HL-60 (cell line): ENCODE measurements at regions not wholly inside any gene's neighbourhood (a gene's known extent, or its start where the extent isn't known, plus 50 kb on each side); places are given as distances from the start of the nearest gene placed in this dataset.

Experiments used
- DNase-seq, 2 experiments: peaks; one replicate each; pipeline ENCODE4 v3.0.0-alpha.2; 2010 to 2020; ENCODE audit warnings: low read depth in 1 of 2, low spot score in 1 of 2
- H3K27ac ChIP-seq: fragments of 250-450 bp; sonication (Bioruptor Pico); replicated peaks from 2 replicates; pipeline ENCODE4 v1.5.1; 2020; ENCODE audit warnings: mild to moderate bottlenecking, moderate library complexity
- H3K27me3 ChIP-seq: fragments of 250-450 bp; sonication (Bioruptor Pico); 2 replicates; pipeline ENCODE4 v1.5.1; 2021; ENCODE audit warnings: mild to moderate bottlenecking, moderate library complexity; ENCODE audit not compliant: insufficient read depth, poor library complexity, severe bottlenecking
- H3K4me3 ChIP-seq: replicated peaks from 2 replicates; pipeline ENCODE4 v1.5.1; 2011; ENCODE audit warnings: mild to moderate bottlenecking, control low read depth, low read length; ENCODE audit not compliant: insufficient read depth
- CTCF ChIP-seq: IDR thresholded peaks from one replicate; pipeline ENCODE4 v1.5.1; 2011; ENCODE audit warnings: low read length, control low read depth, inconsistent platforms; ENCODE audit not compliant: insufficient read depth
- GABPA ChIP-seq: IDR thresholded peaks from 2 replicates; pipeline ENCODE4 v1.6.1; 2012; ENCODE audit warnings: low read depth
- POLR2AphosphoS5 ChIP-seq: IDR thresholded peaks from 2 replicates; pipeline ENCODE4 v1.6.1; 2012; ENCODE audit warnings: low read depth
- REST ChIP-seq: IDR thresholded peaks from 2 replicates; pipeline ENCODE4 v1.6.1; 2012; ENCODE audit warnings: low read depth; ENCODE audit not compliant: insufficient replicate concordance
- SPI1 ChIP-seq: IDR thresholded peaks from 2 replicates; pipeline ENCODE4 v1.6.1; 2012; ENCODE audit warnings: low read depth, mild to moderate bottlenecking, borderline replicate concordance

- no peak for DNase-seq
- no peak overlapping the region for H3K4me3 ChIP-seq
- no peak overlapping the region for H3K27ac ChIP-seq
- TF ChIP-seq GABPA, result no peak
- TF ChIP-seq REST, result no peak
- no peak for TF ChIP-seq CTCF
- peaks cover 3% of the 10 kb centered on the region for H3K27me3 ChIP-seq
Observed at GRCh38 chr4:177225605-177226004, 84.1 kb upstream of the NEIL3 start.

- H3K27me3 ChIP-seq, result peaks cover 3% of the 10 kb centered on the region
- TF ChIP-seq GABPA (no peak), POLR2AphosphoS5 (no peak), SPI1 (no peak), REST (no peak), CTCF (no peak)
- no peak overlapping the region for H3K4me3 ChIP-seq
- H3K27ac ChIP-seq, result no peak overlapping the region
- DNase-seq, result no peak
Observed at GRCh38 chr4:177227636-177228035, 82.0 kb upstream of the NEIL3 start.

DNA sequence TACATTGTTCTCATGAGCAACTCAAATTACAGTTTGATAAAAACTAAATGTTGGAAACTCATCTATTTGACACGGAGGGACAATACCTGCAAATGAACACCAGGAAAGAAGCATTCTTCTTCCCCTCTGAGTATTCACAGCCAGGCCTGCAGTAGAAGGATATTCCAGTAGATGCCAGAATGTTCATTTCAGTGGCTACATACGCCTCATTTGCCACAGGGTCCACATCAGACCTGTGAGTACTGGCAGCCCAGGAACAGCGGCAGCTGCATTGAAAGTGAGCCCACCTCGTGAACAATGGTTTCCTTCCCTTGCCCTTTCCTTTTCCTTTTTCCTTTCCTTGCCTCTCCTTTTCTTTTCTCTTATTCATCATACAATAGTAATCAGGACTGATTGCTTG is 81.1 kb upstream of the NEIL3 start:
- Histone ChIP-seq H3K27ac (no peak overlapping the region), H3K27me3 (peaks cover 3% of the 10 kb centered on the region), H3K4me3 (no peak overlapping the region)
- DNase-seq, result no peak
- TF ChIP-seq REST, result no peak
- TF ChIP-seq POLR2AphosphoS5, result no peak
- no peak for TF ChIP-seq CTCF
- TF ChIP-seq SPI1, result no peak
- TF ChIP-seq GABPA, result no peak
